ENCODE measurements at regions not wholly inside any gene's neighbourhood (a gene's known extent, or its start where the extent isn't known, plus 50 kb on each side); places are given as distances from the start of the nearest gene placed in this dataset.

GRCh38 chr5:171555160-171555559 is 135.7 kb downstream of the FGF18 start:
- Histone ChIP-seq H3K4me3 (replicated peaks; ENCODE audit: insufficient read depth, low read length) (no peak overlapping the region), H3K27ac (replicated peaks) (no peak overlapping the region), H3K27me3 (ENCODE audit: insufficient read depth, poor library complexity, severe bottlenecking) (peaks cover 3% of the 10 kb centered on the region)
- no peak for DNase-seq (ENCODE audit: low read depth in 1 of 2, low spot score in 1 of 2)
- TF ChIP-seq SPI1 (IDR thresholded peaks at IDR 0.05; ENCODE audit: borderline replicate concordance, low read depth) (no peak), GABPA (IDR thresholded peaks at IDR 0.05; ENCODE audit: low read depth) (no peak), POLR2AphosphoS5 (IDR thresholded peaks at IDR 0.05; ENCODE audit: low read depth) (no peak), CTCF (IDR thresholded peaks at IDR 0.05; ENCODE audit: insufficient read depth, low read length) (no peak)
- TF ChIP-seq, protein P1, sequence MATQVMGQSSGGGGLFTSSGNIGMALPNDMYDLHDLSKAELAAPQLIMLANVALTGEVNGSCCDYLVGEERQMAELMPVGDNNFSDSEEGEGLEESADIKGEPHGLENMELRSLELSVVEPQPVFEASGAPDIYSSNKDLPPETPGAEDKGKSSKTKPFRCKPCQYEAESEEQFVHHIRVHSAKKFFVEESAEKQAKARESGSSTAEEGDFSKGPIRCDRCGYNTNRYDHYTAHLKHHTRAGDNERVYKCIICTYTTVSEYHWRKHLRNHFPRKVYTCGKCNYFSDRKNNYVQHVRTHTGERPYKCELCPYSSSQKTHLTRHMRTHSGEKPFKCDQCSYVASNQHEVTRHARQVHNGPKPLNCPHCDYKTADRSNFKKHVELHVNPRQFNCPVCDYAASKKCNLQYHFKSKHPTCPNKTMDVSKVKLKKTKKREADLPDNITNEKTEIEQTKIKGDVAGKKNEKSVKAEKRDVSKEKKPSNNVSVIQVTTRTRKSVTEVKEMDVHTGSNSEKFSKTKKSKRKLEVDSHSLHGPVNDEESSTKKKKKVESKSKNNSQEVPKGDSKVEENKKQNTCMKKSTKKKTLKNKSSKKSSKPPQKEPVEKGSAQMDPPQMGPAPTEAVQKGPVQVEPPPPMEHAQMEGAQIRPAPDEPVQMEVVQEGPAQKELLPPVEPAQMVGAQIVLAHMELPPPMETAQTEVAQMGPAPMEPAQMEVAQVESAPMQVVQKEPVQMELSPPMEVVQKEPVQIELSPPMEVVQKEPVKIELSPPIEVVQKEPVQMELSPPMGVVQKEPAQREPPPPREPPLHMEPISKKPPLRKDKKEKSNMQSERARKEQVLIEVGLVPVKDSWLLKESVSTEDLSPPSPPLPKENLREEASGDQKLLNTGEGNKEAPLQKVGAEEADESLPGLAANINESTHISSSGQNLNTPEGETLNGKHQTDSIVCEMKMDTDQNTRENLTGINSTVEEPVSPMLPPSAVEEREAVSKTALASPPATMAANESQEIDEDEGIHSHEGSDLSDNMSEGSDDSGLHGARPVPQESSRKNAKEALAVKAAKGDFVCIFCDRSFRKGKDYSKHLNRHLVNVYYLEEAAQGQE (IDR thresholded peaks at IDR 0.05; ENCODE audit: insufficient replicate concordance, low read depth) = no peak

- TF ChIP-seq POLR2AphosphoS5 (IDR thresholded peaks at IDR 0.05; ENCODE audit: low read depth) (no peak), CTCF (IDR thresholded peaks at IDR 0.05; ENCODE audit: insufficient read depth, low read length) (no peak), SPI1 (IDR thresholded peaks at IDR 0.05; ENCODE audit: borderline replicate concordance, low read depth) (no peak), GABPA (IDR thresholded peaks at IDR 0.05; ENCODE audit: low read depth) (no peak)
- TF ChIP-seq, protein P1 (IDR thresholded peaks at IDR 0.05; ENCODE audit: insufficient replicate concordance, low read depth) = no peak
- no peaks in the 10 kb centered on the region for H3K27me3 ChIP-seq (ENCODE audit: insufficient read depth, poor library complexity, severe bottlenecking)
- no peak overlapping the region for H3K27ac ChIP-seq (replicated peaks)
- no peak overlapping the region for H3K4me3 ChIP-seq (replicated peaks; ENCODE audit: insufficient read depth, low read length)
- DNase-seq (ENCODE audit: low read depth in 1 of 2, low spot score in 1 of 2) = no peak
Observed at GRCh38 chr5:171562822-171563221, 143.4 kb downstream of the FGF18 start.

DNA sequence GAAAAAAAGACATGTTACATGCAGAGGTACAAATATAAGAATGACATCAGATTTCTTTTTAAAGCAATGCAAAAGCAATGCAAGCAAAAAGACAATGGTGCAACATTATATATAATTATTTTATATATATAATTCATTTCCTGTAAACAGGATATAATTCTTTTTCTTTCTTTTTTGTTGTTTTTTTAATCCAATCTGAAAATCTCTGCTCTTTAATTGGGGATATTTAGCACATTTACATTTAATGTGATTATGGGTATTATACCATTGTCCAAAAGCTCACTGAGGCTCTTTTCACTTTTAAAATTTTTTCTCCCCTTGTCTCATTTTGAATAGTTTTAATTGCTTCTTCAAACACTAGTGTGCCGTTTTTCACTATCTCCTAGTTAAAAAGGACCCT is 148.9 kb downstream of the FGF18 start:
- H3K27me3 ChIP-seq (ENCODE audit: insufficient read depth, poor library complexity, severe bottlenecking) = no peaks in the 10 kb centered on the region
- no peak overlapping the region for H3K27ac ChIP-seq (replicated peaks)
- TF ChIP-seq SPI1 (IDR thresholded peaks at IDR 0.05; ENCODE audit: borderline replicate concordance, low read depth) (no peak), POLR2AphosphoS5 (IDR thresholded peaks at IDR 0.05; ENCODE audit: low read depth) (no peak), GABPA (IDR thresholded peaks at IDR 0.05; ENCODE audit: low read depth) (no peak), CTCF (IDR thresholded peaks at IDR 0.05; ENCODE audit: insufficient read depth, low read length) (no peak)
- TF ChIP-seq, protein P1 (IDR thresholded peaks at IDR 0.05; ENCODE audit: insufficient replicate concordance, low read depth) = no peak
- no peak overlapping the region for H3K4me3 ChIP-seq (replicated peaks; ENCODE audit: insufficient read depth, low read length)
- no peak for DNase-seq (ENCODE audit: low read depth in 1 of 2, low spot score in 1 of 2)

All from HL-60 (cell line).